ENCODE measurements at regions not wholly inside any gene's neighbourhood (a gene's known extent, or its start where the extent isn't known, plus 50 kb on each side); places are given as distances from the start of the nearest gene placed in this dataset.
"Not testable (repeated sequence)": the region's sequence is repeated elsewhere in the genome, so short reads cannot be mapped to it uniquely, and the experiment has no call there.

GRCh38 chr5:28823231-28823630 lies 1784.8 kb upstream of the CDH9 start:
- no peak for DNase-seq

- no peak for DNase-seq
These were observed 1783.7 kb upstream of the CDH9 start for GRCh38 chr5:28822071-28822470.

- no peak for DNase-seq
These were observed 1772.4 kb upstream of the CDH9 start for GRCh38 chr5:28810751-28811136.

- DNase-seq = no peak
These were observed 1771.7 kb upstream of the CDH9 start for GRCh38 chr5:28809811-28810750.

GRCh38 chr5:28808967-28809810 lies 1770.8 kb upstream of the CDH9 start:
- DNase-seq = no peak

- no peak for DNase-seq
These were observed 1768.9 kb upstream of the CDH9 start for GRCh38 chr5:28807195-28807729.

GRCh38 chr5:28799035-28799434 lies 1760.6 kb upstream of the CDH9 start:
- DNase-seq = not testable (repeated sequence)

- no peak for DNase-seq
These were observed 1750.6 kb upstream of the CDH9 start for GRCh38 chr5:28788954-28789353.

GRCh38 chr5:28780083-28780692 lies 1741.8 kb upstream of the CDH9 start:
- DNase-seq = no peak

GRCh38 chr5:28779161-28779754 lies 1740.9 kb upstream of the CDH9 start:
- DNase-seq = no peak

GRCh38 chr5:28770307-28770706 lies 1731.9 kb upstream of the CDH9 start:
- no peak for DNase-seq

- DNase-seq = peak; percentile 3
These were observed 1728.3 kb upstream of the CDH9 start for GRCh38 chr5:28766565-28767158.

GRCh38 chr5:28751396-28751795 lies 1713.0 kb upstream of the CDH9 start:
- DNase-seq = no peak

- no peak for DNase-seq
These were observed 1711.9 kb upstream of the CDH9 start for GRCh38 chr5:28750251-28750650.

- DNase-seq = no peak
These were observed 1710.1 kb upstream of the CDH9 start for GRCh38 chr5:28748446-28748845.

- DNase-seq = no peak
These were observed 1705.3 kb upstream of the CDH9 start for GRCh38 chr5:28743716-28744110.

- no peak for DNase-seq
These were observed 1704.8 kb upstream of the CDH9 start for GRCh38 chr5:28743025-28743715.

- no peak for DNase-seq
These were observed 1699.3 kb upstream of the CDH9 start for GRCh38 chr5:28737682-28738081.

GRCh38 chr5:28737222-28737621 lies 1698.8 kb upstream of the CDH9 start:
- no peak for DNase-seq

GRCh38 chr5:28734396-28734795 lies 1696.0 kb upstream of the CDH9 start:
- DNase-seq = no peak

GRCh38 chr5:28729067-28729466 lies 1690.7 kb upstream of the CDH9 start:
- DNase-seq = no peak

- DNase-seq = no peak
These were observed 1688.4 kb upstream of the CDH9 start for GRCh38 chr5:28726815-28727214.
